AG09319 (cell line): ENCODE measurements at regions not wholly inside any gene's neighbourhood (a gene's known extent, or its start where the extent isn't known, plus 50 kb on each side); places are given as distances from the start of the nearest gene placed in this dataset.

ENCODE experiments used
- DNase-seq: peaks from one replicate; pipeline ENCODE4 v3.0.0-alpha.2; 2010; ENCODE audit warnings: low read depth; ENCODE audit errors: extremely low read depth
- TF ChIP-seq, protein P1 (sequence below): IDR thresholded peaks from 2 replicates; pipeline ENCODE4 v1.5.1; 2011; ENCODE audit warnings: low read depth, mild to moderate bottlenecking, inconsistent platforms, low read length, moderate library complexity

DNA sequence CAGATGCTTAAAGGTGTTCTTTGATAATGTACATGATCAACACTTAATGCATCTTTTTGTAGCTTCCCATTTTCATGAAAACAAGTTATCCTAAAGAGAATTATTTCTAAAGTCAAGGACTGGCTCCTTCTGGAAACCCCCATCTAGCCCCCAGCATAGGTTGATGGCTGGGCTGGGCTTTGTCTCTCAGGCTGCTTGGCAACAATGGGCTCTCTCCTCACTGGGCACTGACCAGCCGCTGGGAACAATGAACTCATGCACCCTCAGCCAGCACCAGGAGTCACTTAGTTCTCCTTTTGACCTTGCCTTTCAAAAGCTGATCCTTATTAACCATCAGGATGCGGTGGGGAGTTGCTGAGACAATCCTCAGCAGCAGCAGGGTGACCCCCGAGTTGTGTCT, 293.0 kb upstream of the PLXNA2 start:
- TF ChIP-seq, protein P1, sequence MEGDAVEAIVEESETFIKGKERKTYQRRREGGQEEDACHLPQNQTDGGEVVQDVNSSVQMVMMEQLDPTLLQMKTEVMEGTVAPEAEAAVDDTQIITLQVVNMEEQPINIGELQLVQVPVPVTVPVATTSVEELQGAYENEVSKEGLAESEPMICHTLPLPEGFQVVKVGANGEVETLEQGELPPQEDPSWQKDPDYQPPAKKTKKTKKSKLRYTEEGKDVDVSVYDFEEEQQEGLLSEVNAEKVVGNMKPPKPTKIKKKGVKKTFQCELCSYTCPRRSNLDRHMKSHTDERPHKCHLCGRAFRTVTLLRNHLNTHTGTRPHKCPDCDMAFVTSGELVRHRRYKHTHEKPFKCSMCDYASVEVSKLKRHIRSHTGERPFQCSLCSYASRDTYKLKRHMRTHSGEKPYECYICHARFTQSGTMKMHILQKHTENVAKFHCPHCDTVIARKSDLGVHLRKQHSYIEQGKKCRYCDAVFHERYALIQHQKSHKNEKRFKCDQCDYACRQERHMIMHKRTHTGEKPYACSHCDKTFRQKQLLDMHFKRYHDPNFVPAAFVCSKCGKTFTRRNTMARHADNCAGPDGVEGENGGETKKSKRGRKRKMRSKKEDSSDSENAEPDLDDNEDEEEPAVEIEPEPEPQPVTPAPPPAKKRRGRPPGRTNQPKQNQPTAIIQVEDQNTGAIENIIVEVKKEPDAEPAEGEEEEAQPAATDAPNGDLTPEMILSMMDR, result no peak
- no peak for DNase-seq

DNA sequence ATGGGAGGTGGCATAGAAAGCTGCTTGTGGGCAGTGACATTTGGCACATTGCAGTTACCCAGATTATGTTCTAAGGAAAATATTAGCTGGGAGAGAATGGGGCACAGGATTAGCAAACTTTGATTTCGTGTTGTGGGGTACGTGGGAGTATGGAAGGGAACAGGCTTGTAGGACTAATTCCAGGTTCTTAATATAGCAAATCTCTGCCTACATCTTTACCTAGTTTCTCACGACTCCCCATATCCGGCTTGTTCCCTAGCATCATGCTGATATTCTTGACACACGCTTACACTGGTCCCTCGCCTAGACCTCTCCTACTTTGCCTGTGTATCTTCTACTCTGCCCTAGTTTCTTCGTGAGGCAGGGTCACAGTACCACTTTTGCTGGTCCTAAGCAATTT, 293.9 kb upstream of the PLXNA2 start:
- TF ChIP-seq, protein P1, result no peak
- DNase-seq, result no peak

DNA sequence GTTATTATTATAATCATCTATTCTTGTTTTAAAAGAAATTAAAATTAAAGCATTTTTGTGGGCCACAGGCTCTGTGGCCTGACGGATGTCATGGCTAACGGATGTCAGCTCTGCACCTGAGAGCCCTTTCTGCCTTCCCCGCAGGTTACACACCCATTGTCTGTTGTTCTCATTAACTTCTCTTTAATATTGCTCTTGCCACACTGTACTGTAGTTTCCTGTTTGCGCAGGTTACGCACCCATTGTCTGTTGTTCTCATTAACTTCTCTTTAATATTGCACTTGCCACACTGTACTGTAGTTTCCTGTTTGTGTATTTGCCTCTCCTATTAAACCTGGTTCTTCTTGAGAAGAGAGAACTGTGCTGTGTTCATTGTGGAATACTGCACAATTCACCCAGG, 294.4 kb upstream of the PLXNA2 start:
- TF ChIP-seq, protein P1, result no peak
- DNase-seq, result no peak

DNA sequence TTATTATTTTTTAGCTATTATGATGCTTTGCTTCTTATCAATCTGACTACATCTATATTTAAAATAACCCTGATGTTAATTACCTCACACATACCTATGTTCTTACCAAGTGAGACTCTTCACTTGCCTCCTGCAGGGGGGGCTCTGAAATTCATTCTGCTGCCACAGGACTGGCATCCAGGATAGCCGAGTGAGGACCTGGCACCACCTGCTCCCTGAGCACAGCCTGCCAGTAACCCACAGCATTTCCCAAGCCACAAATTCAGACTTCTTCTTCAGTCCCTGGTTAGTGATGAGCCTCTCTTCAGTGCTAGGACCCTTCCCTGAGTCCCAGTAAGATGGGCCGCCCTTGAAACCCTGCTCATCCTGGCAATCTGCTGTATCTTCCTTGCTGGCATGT, 296.5 kb upstream of the PLXNA2 start:
- no peak for DNase-seq
- TF ChIP-seq, protein P1, result no peak

DNA sequence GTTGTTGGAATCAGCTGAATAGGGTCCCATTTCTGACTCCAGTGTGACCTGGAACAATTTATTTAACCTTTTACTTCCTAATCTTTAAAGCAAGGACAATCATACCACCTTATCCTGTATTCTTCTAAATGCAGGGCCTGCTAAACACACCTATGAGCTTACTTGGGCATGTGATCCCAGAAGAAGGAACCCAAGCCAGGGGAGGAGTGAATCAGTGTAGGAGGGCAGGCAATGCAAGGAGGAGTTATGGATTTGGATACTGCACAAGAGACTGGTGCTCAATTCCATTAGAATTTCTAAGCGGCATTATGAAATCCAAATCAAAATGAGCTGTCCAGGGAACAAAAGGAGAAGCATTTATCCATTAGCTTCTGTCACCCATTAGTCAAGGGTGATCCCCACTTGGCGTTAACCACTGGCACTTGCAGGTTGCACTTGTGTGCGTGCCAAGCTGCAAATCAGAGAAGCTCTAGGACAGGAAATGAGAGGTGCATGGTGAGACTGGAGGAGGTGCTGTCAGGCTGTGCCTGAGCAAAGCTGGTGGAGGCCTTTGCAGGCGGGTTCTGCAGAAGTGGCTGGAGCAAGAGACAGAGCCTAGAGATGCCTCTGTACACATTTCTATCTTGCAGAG, 297.2 kb upstream of the PLXNA2 start:
- TF ChIP-seq, protein P1, result no peak

DNA sequence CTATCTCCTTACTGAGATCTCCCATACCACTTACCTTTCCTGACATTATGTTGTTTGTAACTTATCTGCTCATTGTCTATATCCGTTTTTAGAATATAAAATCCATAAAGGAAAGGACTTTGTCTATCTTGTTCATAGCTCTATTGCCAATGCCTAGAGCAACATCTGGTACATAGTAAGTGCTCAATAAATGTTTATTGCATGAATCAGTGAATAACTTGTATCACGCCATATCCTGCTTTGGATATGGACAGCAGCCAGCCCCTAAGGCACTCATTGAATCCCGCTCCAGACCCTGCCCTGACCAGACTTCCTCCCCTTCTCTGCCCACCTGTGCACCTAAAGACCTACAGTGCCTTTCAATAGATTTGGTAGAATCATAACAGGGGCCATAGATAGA, 298.1 kb upstream of the PLXNA2 start:
- no peak for DNase-seq
- TF ChIP-seq, protein P1, result no peak

More for the DNA sequence above, 297.2 kb upstream of the PLXNA2 start:
- no peak for DNase-seq

DNA sequence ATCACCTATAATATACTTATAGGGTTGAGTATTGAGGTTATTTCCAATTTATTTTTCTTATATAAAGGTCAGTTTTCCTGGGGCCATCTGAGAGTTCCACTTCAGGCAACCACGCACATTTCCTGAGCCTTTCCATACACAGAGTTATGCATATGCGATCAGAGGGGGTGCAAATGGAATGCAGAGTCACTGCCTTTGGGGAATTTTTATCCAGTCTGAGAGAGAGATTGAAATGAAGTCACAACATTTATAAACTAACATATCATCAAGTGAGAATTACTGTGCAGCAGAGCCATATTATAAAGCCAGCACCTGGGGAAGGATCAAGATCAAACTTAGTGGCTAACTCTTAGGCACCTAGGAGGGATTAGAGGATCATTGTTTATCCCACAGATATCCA, 299.9 kb upstream of the PLXNA2 start:
- DNase-seq, result no peak
- TF ChIP-seq, protein P1, result no peak
